ENCODE measurements at regions not wholly inside any gene's neighbourhood (a gene's known extent, or its start where the extent isn't known, plus 50 kb on each side); places are given as distances from the start of the nearest gene placed in this dataset.

- Histone ChIP-seq H3K36me3 (ENCODE audit: insufficient read depth, low read length) (no peaks in the 10 kb centered on the region), H3K4me2 (ENCODE audit: insufficient read depth, low read length) (no peak overlapping the region), H3K27me3 (ENCODE audit: insufficient read depth, low read length) (no peaks in the 10 kb centered on the region), H3K27ac (ENCODE audit: low read depth, low read length) (no peak overlapping the region), H3K79me2 (ENCODE audit: insufficient read depth, low read length) (no peaks in the 10 kb centered on the region), H2AFZ (ENCODE audit: low read length) (no peak overlapping the region), H3K4me1 (ENCODE audit: insufficient read depth, low read length) (no peaks in the 10 kb centered on the region), H3K9me3 (ENCODE audit: low read depth, low read length) (no peaks in the 10 kb centered on the region), H3K4me3 (ENCODE audit: insufficient read depth, low read length) (no peak overlapping the region), H4K20me1 (ENCODE audit: insufficient read depth, low read length) (no peaks in the 10 kb centered on the region)
- no peak for TF ChIP-seq CTCF (IDR thresholded peaks at IDR 0.05; ENCODE audit: extremely low read depth, low read depth, low read length)
- no peak for DNase-seq (ENCODE audit: insufficient read length, low spot score, missing footprints)
These were observed 95.5 kb upstream of the PPP2R3B start for GRCh38 chrX:482192-482701.

GRCh38 chrX:482702-483203 lies 96.0 kb upstream of the PPP2R3B start:
- no peak overlapping the region for H3K4me3 ChIP-seq (ENCODE audit: insufficient read depth, low read length)
- H3K27me3 ChIP-seq (ENCODE audit: insufficient read depth, low read length), result no peaks in the 10 kb centered on the region
- no peaks in the 10 kb centered on the region for H3K9me3 ChIP-seq (ENCODE audit: low read depth, low read length)
- H3K4me2 ChIP-seq (ENCODE audit: insufficient read depth, low read length), result no peak overlapping the region
- no peaks in the 10 kb centered on the region for H3K4me1 ChIP-seq (ENCODE audit: insufficient read depth, low read length)
- DNase-seq (ENCODE audit: insufficient read length, low spot score, missing footprints), result no peak
- no peaks in the 10 kb centered on the region for H4K20me1 ChIP-seq (ENCODE audit: insufficient read depth, low read length)
- H3K36me3 ChIP-seq (ENCODE audit: insufficient read depth, low read length), result no peaks in the 10 kb centered on the region
- no peak overlapping the region for H2AFZ ChIP-seq (ENCODE audit: low read length)
- no peaks in the 10 kb centered on the region for H3K79me2 ChIP-seq (ENCODE audit: insufficient read depth, low read length)
- no peak overlapping the region for H3K27ac ChIP-seq (ENCODE audit: low read depth, low read length)
- no peak for TF ChIP-seq CTCF (IDR thresholded peaks at IDR 0.05; ENCODE audit: extremely low read depth, low read depth, low read length)

- no peak for DNase-seq (ENCODE audit: insufficient read length, low spot score, missing footprints)
- Histone ChIP-seq H4K20me1 (ENCODE audit: insufficient read depth, low read length) (no peaks in the 10 kb centered on the region), H3K27me3 (ENCODE audit: insufficient read depth, low read length) (no peaks in the 10 kb centered on the region), H3K4me2 (ENCODE audit: insufficient read depth, low read length) (no peak overlapping the region), H3K36me3 (ENCODE audit: insufficient read depth, low read length) (no peaks in the 10 kb centered on the region), H2AFZ (ENCODE audit: low read length) (peak overlapping the region; percentile 56), H3K9me3 (ENCODE audit: low read depth, low read length) (no peaks in the 10 kb centered on the region), H3K79me2 (ENCODE audit: insufficient read depth, low read length) (no peaks in the 10 kb centered on the region), H3K4me3 (ENCODE audit: insufficient read depth, low read length) (no peak overlapping the region), H3K27ac (ENCODE audit: low read depth, low read length) (no peak overlapping the region), H3K4me1 (ENCODE audit: insufficient read depth, low read length) (no peaks in the 10 kb centered on the region)
- TF ChIP-seq CTCF (IDR thresholded peaks at IDR 0.05; ENCODE audit: extremely low read depth, low read depth, low read length), result no peak
These were observed 98.7 kb upstream of the PPP2R3B start for GRCh38 chrX:485368-485767.

GRCh38 chrX:486325-486724 lies 99.6 kb upstream of the PPP2R3B start:
- Histone ChIP-seq H3K79me2 (ENCODE audit: insufficient read depth, low read length) (no peaks in the 10 kb centered on the region), H3K9me3 (ENCODE audit: low read depth, low read length) (no peaks in the 10 kb centered on the region), H3K4me1 (ENCODE audit: insufficient read depth, low read length) (no peaks in the 10 kb centered on the region), H3K27me3 (ENCODE audit: insufficient read depth, low read length) (no peaks in the 10 kb centered on the region), H2AFZ (ENCODE audit: low read length) (no peak overlapping the region), H3K4me2 (ENCODE audit: insufficient read depth, low read length) (no peak overlapping the region), H3K36me3 (ENCODE audit: insufficient read depth, low read length) (no peaks in the 10 kb centered on the region), H3K27ac (ENCODE audit: low read depth, low read length) (no peak overlapping the region), H3K4me3 (ENCODE audit: insufficient read depth, low read length) (no peak overlapping the region), H4K20me1 (ENCODE audit: insufficient read depth, low read length) (no peaks in the 10 kb centered on the region)
- no peak for DNase-seq (ENCODE audit: insufficient read length, low spot score, missing footprints)
- TF ChIP-seq CTCF (IDR thresholded peaks at IDR 0.05; ENCODE audit: extremely low read depth, low read depth, low read length), result no peak
